ENCODE measurements at regions not wholly inside any gene's neighbourhood (a gene's known extent, or its start where the extent isn't known, plus 50 kb on each side); places are given as distances from the start of the nearest gene placed in this dataset.

DNA sequence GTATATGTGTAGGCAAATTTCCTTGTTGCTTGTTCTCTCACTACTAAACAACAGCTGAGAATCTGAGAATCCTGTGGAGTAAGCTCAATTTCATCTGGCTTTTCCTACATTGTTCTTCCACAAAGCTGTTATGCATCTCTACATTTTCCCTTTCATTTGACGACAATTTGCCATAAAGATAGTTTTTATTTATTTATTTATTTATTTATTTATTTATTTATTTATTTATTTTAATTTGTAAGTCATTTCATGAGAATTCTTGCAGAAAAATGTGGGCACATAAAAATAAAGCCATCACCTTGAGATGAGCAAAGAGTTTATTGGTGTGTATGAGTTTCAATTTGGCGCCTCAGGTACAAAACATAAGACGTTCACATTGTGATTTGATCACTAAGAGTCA is 545.9 kb upstream of the SEL1L start:
- no peaks in the 10 kb centered on the region for H3K27me3 Mint-ChIP-seq
- no peak overlapping the region for H3K27ac Mint-ChIP-seq
- H3K4me1 Mint-ChIP-seq (ENCODE audit: low read depth), result no peaks in the 10 kb centered on the region
- peaks cover 4% of the 10 kb centered on the region for H3K9me3 Mint-ChIP-seq
- no peaks in the 10 kb centered on the region for H3K36me3 Mint-ChIP-seq (ENCODE audit: low read depth)
- H3K4me3 Mint-ChIP-seq, result no peak overlapping the region

DNA sequence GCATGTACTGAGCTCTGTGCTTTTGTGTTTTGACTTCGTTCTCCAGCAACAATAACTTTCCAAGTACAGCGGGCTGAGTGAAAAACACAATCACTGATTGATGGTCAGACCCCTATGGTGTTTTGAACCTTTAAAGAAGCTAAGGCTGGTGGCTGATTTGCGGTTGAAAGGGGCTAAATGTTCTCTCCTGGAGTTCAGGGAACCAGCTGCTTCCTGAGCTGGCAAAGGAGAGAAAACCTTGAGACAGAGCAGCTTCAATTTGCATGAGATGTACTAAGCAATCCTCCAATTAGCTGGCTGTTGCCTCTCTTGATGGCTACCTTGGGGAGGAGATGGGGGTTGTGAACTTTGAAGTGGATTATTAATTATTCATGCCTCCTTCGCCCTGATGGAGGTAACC is 546.7 kb upstream of the SEL1L start:
- H3K4me1 Mint-ChIP-seq (ENCODE audit: low read depth), result no peaks in the 10 kb centered on the region
- no peak overlapping the region for H3K27ac Mint-ChIP-seq
- peaks cover 4% of the 10 kb centered on the region for H3K9me3 Mint-ChIP-seq
- H3K4me3 Mint-ChIP-seq, result no peak overlapping the region
- H3K36me3 Mint-ChIP-seq (ENCODE audit: low read depth), result no peaks in the 10 kb centered on the region
- H3K27me3 Mint-ChIP-seq, result no peaks in the 10 kb centered on the region

DNA sequence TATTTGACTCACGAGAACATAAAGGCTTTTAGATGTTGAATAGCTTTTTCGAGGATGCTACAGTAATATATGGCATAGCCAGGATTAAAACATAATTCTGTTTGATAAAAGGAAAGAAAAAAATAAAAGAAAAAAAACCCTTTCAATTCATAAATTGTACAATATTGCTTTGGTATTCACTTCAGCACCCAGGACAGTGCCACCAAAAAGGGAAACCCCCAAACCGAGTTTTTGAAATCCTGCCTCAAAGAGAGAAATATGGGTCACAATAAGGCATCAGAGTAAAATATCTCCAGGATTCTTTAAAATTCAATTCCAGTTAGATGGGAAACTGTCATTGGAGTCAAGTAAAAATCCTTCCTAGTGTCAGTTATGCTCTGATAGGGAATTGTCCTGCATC is 551.2 kb upstream of the SEL1L start:
- Mint-ChIP-seq H3K27me3 (no peaks in the 10 kb centered on the region), H3K9me3 (peaks cover 9% of the 10 kb centered on the region), H3K4me1 (ENCODE audit: low read depth) (no peaks in the 10 kb centered on the region), H3K36me3 (ENCODE audit: low read depth) (no peaks in the 10 kb centered on the region), H3K27ac (no peak overlapping the region), H3K4me3 (no peak overlapping the region)

- no peak overlapping the region for H3K27ac Mint-ChIP-seq
- peaks cover 5% of the 10 kb centered on the region for H3K9me3 Mint-ChIP-seq
- H3K36me3 Mint-ChIP-seq (ENCODE audit: low read depth), result no peaks in the 10 kb centered on the region
- H3K4me3 Mint-ChIP-seq, result no peak overlapping the region
- H3K27me3 Mint-ChIP-seq, result no peaks in the 10 kb centered on the region
- H3K4me1 Mint-ChIP-seq (ENCODE audit: low read depth), result no peaks in the 10 kb centered on the region
Measured at GRCh38 chr14:82091097-82091496, 557.4 kb upstream of the SEL1L start.

DNA sequence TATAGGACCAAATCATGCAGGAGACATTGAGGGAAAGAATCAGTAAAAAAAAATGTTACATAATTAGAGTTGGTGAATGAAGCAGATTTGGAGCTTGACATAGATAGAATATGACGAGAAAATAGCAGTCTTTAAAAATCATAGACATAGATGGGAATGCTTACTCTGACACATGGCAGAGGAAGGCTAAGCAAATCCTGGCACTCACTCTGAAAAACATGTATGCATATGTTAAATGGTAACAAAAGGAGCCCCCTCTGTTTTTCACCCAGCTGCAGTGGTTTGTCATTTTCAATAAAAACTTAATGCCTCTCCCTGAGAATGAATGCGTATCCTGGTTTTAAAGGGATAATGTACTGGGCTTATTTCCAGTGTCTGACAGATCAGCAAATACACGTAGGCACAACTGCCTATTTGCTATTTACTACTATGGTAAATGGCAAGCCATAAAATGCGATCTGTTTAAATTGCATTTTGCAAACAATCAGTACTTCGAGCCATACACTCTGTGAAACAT is 561.2 kb upstream of the SEL1L start:
- Mint-ChIP-seq H3K27me3 (no peaks in the 10 kb centered on the region), H3K27ac (no peak overlapping the region), H3K9me3 (peaks cover 6% of the 10 kb centered on the region), H3K36me3 (ENCODE audit: low read depth) (no peaks in the 10 kb centered on the region), H3K4me3 (no peak overlapping the region), H3K4me1 (ENCODE audit: low read depth) (no peaks in the 10 kb centered on the region)

DNA sequence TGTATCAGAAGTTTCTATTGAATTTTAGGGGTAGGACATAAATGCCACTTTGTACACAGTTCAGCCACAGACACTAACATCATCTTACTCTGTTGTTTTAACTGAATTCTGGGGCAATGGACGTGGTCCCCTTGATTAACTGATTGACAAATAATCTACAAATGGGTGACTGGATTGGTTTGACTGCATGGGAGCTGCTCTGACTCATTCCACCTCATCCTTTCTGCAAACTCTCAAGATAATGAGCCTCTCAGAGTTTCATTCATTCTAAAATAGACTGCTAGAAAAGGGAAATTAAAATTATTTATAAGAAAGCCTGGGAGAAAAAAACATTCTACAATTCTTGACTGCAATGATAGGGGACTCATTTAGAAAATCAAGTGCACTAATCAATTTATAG is 570.4 kb upstream of the SEL1L start:
- H3K9me3 Mint-ChIP-seq, result peaks cover 4% of the 10 kb centered on the region
- no peaks in the 10 kb centered on the region for H3K27me3 Mint-ChIP-seq
- H3K4me1 Mint-ChIP-seq (ENCODE audit: low read depth), result no peaks in the 10 kb centered on the region
- H3K36me3 Mint-ChIP-seq (ENCODE audit: low read depth), result no peaks in the 10 kb centered on the region
- no peak overlapping the region for H3K27ac Mint-ChIP-seq
- H3K4me3 Mint-ChIP-seq, result no peak overlapping the region

GRCh38 chr14:82112210-82112839 is 578.7 kb upstream of the SEL1L start:
- H3K36me3 Mint-ChIP-seq (ENCODE audit: low read depth), result no peaks in the 10 kb centered on the region
- H3K4me3 Mint-ChIP-seq, result no peak overlapping the region
- H3K27me3 Mint-ChIP-seq, result no peaks in the 10 kb centered on the region
- no peaks in the 10 kb centered on the region for H3K4me1 Mint-ChIP-seq (ENCODE audit: low read depth)
- H3K27ac Mint-ChIP-seq, result no peak overlapping the region
- peaks cover 3% of the 10 kb centered on the region for H3K9me3 Mint-ChIP-seq

- Mint-ChIP-seq H3K4me3 (no peak overlapping the region), H3K4me1 (ENCODE audit: low read depth) (no peaks in the 10 kb centered on the region), H3K36me3 (ENCODE audit: low read depth) (no peaks in the 10 kb centered on the region), H3K27ac (no peak overlapping the region), H3K9me3 (peaks cover 4% of the 10 kb centered on the region), H3K27me3 (no peaks in the 10 kb centered on the region)
Measured at GRCh38 chr14:82113007-82113406, 579.4 kb upstream of the SEL1L start.

GRCh38 chr14:82113710-82114109 is 580.1 kb upstream of the SEL1L start:
- Mint-ChIP-seq H3K4me1 (ENCODE audit: low read depth) (no peaks in the 10 kb centered on the region), H3K4me3 (no peak overlapping the region), H3K36me3 (ENCODE audit: low read depth) (no peaks in the 10 kb centered on the region), H3K27me3 (no peaks in the 10 kb centered on the region), H3K27ac (no peak overlapping the region), H3K9me3 (peaks cover 4% of the 10 kb centered on the region)

GRCh38 chr14:82116721-82117120 is 583.1 kb upstream of the SEL1L start:
- Mint-ChIP-seq H3K36me3 (ENCODE audit: low read depth) (no peaks in the 10 kb centered on the region), H3K4me1 (ENCODE audit: low read depth) (no peaks in the 10 kb centered on the region), H3K27ac (no peak overlapping the region), H3K27me3 (no peaks in the 10 kb centered on the region), H3K4me3 (no peak overlapping the region), H3K9me3 (peaks cover 9% of the 10 kb centered on the region)

DNA sequence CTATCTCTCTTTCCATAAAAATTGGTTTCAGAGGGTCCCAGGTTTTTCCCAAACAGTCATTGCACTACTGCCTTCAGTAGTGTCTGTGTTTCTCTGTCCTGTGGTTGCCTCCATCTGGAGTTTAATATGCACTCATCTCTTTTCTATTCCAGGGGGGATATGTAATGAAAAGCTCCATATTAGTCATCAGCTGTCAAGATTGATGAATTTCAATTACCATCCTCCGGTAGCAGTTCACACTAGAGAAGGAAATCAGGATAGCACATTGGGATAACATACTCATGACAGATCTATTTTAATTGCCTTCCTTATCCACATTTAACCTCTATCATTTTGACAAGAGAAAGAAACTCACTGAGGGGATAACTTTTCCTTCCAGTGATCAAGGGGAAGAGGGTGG is 589.0 kb upstream of the SEL1L start:
- H3K9me3 Mint-ChIP-seq, result peaks cover 5% of the 10 kb centered on the region
- no peak overlapping the region for H3K27ac Mint-ChIP-seq
- H3K36me3 Mint-ChIP-seq (ENCODE audit: low read depth), result no peaks in the 10 kb centered on the region
- no peaks in the 10 kb centered on the region for H3K27me3 Mint-ChIP-seq
- no peak overlapping the region for H3K4me3 Mint-ChIP-seq
- no peaks in the 10 kb centered on the region for H3K4me1 Mint-ChIP-seq (ENCODE audit: low read depth)

GRCh38 chr14:82124511-82124910 is 590.9 kb upstream of the SEL1L start:
- Mint-ChIP-seq H3K9me3 (peaks cover 11% of the 10 kb centered on the region), H3K27ac (no peak overlapping the region), H3K36me3 (ENCODE audit: low read depth) (no peaks in the 10 kb centered on the region), H3K27me3 (no peaks in the 10 kb centered on the region), H3K4me3 (no peak overlapping the region), H3K4me1 (ENCODE audit: low read depth) (no peaks in the 10 kb centered on the region)

- Mint-ChIP-seq H3K36me3 (ENCODE audit: low read depth) (no peaks in the 10 kb centered on the region), H3K27me3 (no peaks in the 10 kb centered on the region), H3K4me3 (no peak overlapping the region), H3K27ac (no peak overlapping the region), H3K9me3 (peaks cover 9% of the 10 kb centered on the region), H3K4me1 (ENCODE audit: low read depth) (no peaks in the 10 kb centered on the region)
Measured at GRCh38 chr14:82126006-82126405, 592.4 kb upstream of the SEL1L start.

GRCh38 chr14:82134411-82134810 is 600.8 kb upstream of the SEL1L start:
- H3K9me3 Mint-ChIP-seq, result peaks cover 7% of the 10 kb centered on the region
- no peak overlapping the region for H3K27ac Mint-ChIP-seq
- no peaks in the 10 kb centered on the region for H3K27me3 Mint-ChIP-seq
- H3K36me3 Mint-ChIP-seq (ENCODE audit: low read depth), result no peaks in the 10 kb centered on the region
- no peaks in the 10 kb centered on the region for H3K4me1 Mint-ChIP-seq (ENCODE audit: low read depth)
- H3K4me3 Mint-ChIP-seq, result no peak overlapping the region

DNA sequence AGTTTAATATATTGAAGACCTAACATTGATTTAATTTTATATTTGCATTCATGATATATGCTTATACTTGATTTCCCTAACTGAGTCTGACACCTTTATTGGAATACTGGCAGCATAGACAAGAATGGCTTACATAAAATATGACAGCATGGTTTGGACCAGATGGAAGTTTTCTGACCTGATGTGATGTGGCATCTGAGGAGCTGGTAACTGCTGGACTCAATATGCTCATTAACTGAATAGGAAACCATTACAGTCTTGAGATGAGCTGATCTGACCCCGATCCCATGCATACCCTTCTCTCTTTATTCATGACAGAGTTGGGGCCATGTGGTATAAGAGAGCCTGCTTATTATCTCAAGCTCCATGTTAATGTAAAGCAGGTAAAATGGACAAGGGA is 604.8 kb upstream of the SEL1L start:
- Mint-ChIP-seq H3K27me3 (no peaks in the 10 kb centered on the region), H3K27ac (no peak overlapping the region), H3K9me3 (peaks cover 19% of the 10 kb centered on the region), H3K36me3 (ENCODE audit: low read depth) (no peaks in the 10 kb centered on the region), H3K4me1 (ENCODE audit: low read depth) (no peaks in the 10 kb centered on the region), H3K4me3 (no peak overlapping the region)

GRCh38 chr14:82146846-82147245 is 613.2 kb upstream of the SEL1L start:
- no peaks in the 10 kb centered on the region for H3K4me1 Mint-ChIP-seq (ENCODE audit: low read depth)
- H3K4me3 Mint-ChIP-seq, result no peak overlapping the region
- peaks cover 9% of the 10 kb centered on the region for H3K9me3 Mint-ChIP-seq
- no peaks in the 10 kb centered on the region for H3K27me3 Mint-ChIP-seq
- no peaks in the 10 kb centered on the region for H3K36me3 Mint-ChIP-seq (ENCODE audit: low read depth)
- no peak overlapping the region for H3K27ac Mint-ChIP-seq

Data from stimulated activated naive CD8-positive, alpha-beta T cell treated with anti-CD3 and anti-CD28 coated beads, Interleukin-15, Interleukin-2, amounts not matched to agents 100 ng/mL and 50 ng/mL, for 24 hours (primary cell).